Fibroblast of skin of back (primary cell): ENCODE measurements at regions not wholly inside any gene's neighbourhood (a gene's known extent, or its start where the extent isn't known, plus 50 kb on each side); places are given as distances from the start of the nearest gene placed in this dataset.

Experiments
- DNase-seq: peaks from one replicate; pipeline ENCODE4 v3.0.0-alpha.2; 2013

DNA sequence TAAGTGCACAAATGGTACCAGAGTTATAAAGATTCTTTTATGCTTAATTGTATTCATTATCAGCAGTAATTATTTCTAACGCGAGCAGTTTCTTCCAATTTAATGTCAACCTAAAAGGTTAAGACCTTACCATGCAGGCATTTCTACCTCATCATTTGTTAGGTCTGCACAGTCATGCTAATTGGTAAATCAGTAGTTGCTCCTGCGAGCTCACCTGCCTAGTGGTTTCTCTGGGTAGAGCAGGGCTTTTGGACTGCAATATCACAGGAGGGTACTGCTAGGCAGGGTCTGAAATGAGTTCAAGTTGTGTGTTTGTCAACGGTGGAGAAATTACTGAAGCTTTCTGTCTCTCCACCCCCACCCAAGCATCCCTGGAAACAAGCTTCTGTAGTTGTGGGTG is 558.5 kb upstream of the MGMT start:
- DNase-seq, result no peak

DNA sequence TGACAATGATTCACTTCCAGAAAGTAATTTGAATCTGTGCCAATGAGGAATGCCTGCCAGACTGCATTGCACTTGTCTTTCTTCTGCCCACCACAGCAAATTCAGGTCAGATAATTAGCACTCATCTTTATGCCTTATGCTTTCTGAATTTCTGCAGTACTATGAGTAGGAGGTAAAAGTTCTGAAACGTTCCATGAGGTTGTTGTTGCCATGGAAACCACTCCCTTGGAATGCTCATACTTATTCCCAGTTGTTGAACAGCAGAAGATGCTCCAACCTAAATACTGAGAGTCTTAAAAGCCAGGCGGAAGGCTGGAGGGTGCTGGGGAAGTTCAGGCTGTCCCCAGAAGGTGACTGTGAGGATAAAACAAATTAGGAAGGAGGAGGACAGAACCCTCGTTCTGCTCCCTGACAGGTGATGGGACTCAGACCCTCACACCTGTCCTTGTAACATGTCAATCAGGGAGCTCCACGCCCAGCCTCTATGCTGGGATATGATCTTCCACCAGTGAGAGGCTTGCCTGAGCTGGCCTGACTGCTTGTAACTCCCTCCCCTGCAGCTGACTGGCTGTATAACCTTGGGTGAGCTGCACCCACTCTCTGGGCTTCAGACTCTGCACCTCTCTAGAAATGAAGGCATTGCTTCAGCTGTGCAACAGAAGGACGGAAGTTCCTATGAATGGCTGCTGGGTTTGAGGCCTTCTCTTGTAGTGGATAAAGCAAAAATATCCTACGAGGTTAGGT is 554.3 kb upstream of the MGMT start:
- no peak for DNase-seq

DNA sequence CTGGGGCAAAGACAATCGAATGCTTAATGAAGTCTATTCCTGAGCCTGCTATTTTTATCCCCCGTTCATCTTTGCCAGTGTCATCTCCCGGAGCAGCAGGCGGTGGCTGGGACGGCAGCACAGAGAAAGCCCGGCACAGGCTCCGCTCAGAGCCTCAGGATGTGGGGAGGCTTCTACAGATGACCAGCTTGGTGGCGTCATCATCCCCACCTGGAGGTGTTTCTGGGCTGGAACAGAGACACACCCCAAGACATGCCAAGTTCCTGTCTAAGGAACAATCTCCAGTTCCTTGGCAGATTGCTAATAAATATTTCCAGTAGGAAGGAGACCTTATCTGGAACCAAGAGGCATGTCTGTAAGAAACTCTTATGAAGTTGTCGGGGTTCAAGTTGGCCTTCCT is 552.4 kb upstream of the MGMT start:
- DNase-seq, result no peak

DNA sequence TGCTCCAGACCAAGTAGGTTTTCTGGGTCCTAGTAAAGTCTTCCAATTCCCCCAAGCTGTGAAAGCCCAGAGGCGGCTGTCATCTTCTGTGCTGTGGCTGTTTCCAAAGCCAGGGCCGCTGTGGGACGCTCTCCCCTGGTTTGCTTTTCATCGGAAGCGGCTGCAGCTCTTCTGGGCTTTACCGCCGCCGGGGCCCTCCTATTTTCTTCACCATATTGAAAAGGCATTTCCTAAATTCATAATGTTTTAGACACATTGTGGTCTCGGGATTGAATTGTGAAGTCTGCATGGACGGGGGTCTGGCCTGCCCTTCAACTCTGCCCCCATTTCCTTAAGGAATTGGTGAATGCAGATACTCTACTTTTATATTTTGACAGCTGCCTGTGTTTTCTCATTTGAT is 551.4 kb upstream of the MGMT start:
- no peak for DNase-seq

DNA sequence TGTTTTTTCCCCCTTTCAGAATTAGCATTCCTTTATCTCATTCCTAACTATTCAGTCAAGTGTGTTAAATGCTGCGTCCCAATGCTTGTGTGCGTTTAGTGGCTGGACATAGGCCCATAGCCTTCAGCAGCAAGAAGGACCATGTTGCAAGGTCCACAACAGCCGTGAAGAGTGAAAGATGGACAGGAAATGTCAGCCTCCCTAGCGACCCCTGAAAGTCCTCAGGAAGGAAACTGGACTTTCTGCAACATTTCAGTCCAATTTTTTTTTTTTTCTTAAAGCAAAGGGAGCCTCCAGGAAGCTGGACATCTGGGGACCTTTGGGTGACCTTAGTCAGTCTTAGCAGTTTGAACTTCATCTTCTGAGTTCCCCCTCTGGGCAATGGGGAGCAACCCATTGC is 550.7 kb upstream of the MGMT start:
- no peak for DNase-seq

DNA sequence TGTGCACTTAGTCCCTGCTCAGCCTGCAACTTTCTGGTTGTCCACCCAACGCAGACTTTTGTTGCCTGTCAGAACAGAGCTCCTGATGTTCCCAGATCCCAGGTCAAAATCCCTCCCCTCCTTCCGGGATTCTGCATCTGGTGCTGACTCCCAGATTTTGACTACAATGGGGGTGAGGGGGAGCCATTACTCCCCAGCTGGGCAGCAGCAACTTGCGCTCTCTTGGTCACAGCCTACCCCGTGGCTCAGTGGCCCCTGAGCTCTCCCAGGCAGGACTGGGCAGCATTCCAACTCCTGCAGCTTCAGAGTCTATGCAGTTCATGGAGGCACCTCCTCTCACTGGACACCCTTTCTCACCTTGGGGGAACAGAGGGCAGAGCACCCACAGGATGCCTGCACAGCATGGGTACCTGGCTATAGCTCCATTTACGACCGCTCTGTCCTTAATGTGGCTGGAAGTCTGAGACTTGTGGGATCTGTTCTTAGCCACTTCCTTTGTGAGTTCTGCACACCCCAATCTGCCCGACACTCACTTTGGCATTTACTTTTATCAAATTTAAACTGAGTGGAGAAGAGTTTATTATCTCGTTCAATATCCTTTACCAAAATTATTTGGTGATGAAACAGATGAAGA is 545.5 kb upstream of the MGMT start:
- DNase-seq, result no peak

DNA sequence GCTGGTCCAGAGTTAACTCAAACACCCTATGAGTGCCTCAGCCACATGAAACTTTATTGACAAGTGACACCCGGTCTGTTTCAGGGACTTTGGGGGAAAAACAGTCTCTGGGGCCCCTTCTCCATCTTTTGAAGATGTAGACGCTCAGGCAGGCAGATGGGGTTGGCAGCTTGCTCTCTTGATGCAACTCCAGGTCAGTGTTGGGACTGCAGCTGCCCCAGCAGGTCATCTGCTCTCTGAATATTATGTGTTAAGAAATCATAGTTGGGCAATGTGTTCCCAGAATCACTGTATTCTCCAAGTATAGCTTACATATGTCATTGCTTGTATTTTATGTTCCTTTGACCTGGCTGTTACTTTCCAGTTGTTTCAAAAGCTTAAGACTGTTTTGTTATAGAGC is 544.9 kb upstream of the MGMT start:
- DNase-seq, result no peak

DNA sequence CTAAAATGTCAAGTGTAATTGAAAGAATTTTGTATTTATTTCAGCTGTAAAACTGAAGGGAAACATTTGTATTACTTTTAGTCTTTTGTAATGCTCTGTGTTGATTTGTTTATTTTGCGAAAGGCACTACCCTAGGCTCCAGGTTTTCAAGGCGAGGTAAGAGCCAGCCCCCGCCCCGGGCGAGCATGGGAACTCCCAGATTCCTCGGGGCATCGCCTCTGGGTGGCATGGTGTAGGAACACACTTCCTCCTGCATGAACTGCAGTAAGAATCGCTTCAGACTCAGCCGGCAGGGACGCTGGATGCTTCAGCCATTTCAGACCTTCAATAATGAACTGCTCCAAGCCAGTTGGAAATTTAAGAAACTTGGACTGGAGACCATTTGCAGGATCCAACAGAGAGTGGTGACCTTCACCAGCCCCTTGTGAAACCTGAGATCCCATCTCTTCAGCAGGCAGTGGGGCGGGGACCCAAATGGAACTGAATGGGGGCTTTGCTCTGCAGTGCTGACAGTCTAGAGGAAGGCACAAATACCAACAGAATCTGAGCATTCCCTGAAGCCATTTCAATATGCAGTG is 544.3 kb upstream of the MGMT start:
- no peak for DNase-seq

DNA sequence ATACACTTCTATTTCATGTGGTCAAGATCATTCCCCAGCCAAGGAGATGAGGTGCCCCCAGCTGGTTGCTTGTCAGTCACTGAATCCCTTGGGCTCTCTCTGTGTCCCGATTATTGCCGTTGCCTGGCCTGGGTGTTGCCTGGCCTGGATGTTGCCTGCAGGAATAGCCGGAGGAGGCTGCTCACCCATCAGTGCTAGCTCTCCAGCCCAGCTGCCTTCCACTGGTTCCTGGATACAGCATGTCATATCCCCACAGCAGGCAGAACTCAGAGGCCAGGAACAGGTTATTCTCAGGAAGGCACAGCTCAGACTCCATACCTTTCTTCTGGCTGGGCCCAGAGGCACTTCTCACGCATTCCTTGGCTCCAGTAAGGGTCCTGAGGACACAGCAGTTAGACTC is 542.1 kb upstream of the MGMT start:
- no peak for DNase-seq

DNA sequence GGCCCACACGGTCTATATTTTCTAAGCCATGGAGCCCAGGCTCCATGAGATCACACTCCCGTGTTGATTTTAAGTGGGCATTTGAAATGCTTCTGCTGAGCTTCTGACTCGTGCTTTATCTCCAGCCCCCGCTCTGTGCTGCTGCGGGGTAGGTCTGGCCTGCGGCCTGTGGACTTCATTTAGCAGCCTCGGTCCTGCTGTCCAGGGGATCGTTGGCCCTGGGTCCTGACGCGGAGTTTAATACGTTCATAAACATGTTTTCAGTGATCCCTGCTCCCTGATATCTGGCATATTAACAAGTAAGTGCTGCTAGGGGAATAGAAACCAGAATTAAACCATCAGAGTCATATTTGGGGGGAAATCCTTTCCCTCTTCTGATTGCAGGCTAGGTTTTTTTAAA is 540.3 kb upstream of the MGMT start:
- DNase-seq, result no peak

DNA sequence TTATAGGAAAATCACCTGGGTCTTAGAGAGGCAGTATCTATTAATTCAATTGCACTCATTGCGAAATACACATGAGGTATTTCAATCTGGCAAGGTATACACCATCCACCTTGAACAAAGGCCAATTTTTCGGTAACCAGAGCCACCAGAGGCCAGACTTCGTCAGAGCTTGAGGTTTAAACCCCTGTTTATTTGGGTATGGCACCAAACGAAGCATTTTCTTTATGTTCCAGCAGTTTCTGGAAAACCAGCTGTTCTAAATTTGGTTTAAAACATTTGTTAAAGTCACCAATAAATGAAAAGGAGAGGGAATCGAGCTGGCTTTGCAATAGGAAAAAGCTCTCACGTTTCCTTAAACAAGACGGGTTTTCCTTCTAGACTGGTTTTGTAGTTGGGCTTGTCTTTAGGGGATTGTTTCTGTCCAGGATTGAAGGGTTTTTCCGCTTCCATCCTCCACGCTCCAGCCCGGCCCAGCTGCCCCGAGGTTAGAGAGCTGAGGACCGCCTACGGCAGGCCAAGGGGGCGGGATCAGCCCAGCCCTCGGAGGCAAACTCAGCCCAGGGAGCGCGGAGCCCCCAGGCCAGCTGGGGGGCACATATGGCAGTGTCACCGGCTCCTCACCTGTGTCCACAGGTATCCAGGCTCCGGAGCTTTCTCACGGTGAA is 539.4 kb upstream of the MGMT start:
- no peak for DNase-seq

DNA sequence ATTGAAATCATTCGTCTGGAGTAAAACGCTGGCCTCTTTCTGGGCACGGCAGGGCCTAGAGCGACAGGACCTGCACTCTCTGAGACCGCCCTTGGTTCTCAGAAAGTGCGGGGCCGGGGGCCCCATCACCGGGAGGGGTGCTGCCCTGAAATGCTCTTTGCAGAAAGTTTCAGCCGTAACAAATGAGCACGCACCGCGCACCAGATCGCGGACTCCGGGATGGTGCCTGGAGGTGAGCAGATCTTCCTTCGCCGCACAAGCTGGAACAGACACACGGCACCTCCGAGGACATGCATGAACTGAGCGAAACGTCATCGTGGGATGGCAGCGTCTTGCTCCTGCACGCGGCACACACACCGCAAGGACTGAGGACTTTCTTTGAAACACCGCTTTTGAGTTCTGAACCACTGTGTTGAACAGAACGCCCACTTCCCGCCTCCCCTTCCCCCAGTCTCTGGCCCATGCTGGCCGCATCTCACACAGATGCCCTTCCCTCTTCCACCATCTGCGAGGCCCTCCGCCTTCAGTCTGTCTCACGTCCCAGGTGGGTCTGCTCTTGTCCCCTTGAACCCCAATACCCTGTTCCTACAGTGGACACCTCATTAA is 538.7 kb upstream of the MGMT start:
- no peak for DNase-seq

DNA sequence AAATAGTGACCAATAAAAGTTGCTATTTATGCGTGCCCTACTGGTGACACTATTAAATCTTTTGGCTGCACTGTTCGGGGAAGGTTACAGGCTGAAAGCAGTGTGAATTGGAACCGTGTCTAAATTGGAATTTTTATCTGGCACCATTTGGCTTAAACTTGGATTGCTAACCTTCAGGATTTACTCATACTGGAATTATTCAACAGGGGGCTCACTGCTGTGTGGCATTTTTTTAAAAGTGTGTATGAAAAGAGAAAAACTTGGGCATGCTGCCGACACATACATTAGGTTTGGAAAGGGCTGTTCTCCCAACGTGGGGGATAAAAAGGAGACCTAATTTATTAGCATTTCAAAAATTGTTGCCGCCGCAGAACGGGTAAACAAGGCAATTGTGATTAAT is 537.9 kb upstream of the MGMT start:
- no peak for DNase-seq

DNA sequence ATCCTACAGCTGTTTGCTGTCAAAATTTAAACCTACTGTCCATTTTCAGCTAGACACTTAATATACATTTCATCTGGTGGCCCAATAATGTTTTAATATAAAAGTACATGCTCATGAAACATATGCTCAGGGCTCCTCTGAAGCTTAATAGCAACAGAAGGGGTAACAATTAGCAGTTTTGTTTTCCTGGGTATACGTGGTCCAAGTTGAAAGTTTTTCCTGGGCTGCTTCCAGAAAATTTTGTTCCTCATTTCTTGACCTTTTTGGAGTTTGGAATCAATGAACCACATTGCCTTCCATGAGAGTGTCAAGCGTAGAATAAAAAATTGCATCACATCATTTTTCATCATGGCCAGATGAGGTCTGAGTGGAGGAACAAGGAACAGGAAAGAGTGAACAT is 537.3 kb upstream of the MGMT start:
- no peak for DNase-seq

DNA sequence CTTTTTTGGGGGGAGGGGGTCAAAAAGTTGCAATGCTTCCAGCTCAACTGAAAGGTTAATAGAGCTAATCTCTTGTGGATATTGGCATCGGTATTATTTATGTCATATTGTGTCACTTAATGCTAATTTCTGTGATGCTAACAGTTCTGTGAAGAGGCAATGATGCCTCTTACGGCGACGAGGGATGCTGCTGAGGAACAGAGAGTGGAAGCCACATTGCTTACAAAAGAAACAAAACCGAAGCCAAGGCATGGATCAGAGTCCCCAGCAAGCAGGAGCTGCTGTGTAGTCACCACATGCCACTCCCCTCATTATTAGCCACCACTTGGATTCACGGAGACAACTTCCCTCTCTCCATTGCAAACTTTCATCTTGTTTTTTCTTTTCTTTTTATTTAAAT is 536.5 kb upstream of the MGMT start:
- DNase-seq, result no peak

DNA sequence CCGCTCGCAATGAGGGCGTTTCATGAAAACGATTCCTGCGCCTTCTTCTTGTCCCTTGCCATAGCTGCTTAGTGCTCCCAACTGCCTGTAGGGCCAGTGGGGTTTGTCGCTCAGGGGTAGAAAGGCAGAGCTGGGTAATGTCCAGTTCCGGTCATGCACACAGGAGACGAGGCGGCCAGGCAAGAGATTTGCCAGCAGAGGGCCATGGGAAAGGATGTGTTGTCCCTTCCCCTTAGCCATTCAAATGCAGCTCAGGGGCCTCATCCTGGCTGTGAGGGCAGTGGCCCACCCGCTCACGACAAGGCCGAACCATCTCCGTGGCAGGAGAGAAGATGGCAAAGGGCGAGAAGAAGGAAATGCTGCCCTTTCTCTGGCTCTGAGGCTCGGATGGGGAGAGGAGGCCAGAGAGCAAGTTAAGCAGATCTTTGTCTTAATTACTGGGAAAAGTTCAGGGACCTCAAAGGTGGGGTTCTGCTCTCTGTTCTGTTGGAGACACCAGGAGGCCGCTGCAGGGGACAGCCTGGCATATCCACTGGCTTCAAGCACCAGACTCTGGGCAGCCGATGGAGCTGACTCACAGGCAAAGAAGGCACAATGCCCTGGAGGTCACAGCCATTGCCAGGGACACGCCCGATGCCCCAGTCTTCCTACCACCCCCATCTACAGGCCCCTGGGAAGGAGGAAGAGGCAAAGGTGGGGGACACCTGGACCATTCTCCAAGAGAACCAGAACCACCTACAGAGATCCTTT is 534.8 kb upstream of the MGMT start:
- DNase-seq, result no peak

DNA sequence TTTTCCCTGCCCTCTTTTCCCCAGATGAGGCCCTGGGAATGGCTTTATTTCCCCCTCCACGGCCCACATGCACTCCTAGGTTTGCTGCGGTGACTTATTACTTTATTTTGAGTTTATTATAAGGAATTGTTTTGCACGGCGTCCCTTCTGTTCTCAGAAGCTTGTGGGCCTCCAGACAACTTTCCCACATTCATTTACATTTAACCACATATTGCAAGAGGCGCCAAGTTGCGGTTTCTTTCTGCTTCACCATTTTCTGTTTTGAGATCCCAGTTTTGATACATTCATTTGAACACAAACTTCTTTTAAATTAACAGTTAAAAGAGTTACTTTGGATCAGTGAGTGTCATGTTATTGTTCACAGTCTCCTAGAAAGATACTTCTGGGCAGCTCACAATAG is 532.5 kb upstream of the MGMT start:
- no peak for DNase-seq

DNA sequence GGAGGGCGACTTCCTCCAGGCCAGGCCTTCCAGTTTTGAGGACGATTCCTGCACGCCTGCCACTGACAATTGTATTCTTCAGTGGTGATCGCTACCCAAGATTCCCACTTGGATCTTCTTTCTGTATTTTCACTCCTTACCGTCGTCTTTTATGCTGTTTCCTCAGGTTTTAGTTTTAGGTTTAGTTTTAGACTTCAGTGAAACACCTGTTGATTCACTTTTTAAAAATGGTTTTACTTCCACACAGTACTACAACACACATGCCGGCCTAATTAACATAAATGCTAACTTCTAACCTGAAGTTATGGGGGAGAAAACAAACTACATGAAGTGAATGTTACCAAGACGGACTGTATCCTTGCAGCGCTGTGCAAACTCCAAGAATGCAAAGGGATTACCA is 530.6 kb upstream of the MGMT start:
- DNase-seq, result no peak

DNA sequence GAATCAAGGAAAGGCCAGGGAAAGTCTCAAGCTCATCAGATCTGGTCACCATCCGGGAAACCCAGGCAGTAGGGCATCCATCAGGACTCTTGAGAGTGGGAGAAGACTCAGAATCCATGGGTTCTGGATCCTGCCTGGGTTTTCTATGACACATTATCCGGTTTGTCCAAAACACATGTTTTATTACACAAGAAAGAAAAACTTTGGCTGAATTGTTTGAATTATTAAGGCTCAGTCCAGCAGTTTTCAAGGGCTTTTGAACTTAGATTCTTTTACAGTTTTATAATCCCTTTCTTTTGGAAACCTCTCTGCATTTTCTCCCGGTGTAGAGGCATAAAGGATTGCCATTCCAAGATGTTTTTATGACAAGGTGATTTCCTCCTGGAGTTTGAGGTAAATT is 528.5 kb upstream of the MGMT start:
- DNase-seq, result no peak

DNA sequence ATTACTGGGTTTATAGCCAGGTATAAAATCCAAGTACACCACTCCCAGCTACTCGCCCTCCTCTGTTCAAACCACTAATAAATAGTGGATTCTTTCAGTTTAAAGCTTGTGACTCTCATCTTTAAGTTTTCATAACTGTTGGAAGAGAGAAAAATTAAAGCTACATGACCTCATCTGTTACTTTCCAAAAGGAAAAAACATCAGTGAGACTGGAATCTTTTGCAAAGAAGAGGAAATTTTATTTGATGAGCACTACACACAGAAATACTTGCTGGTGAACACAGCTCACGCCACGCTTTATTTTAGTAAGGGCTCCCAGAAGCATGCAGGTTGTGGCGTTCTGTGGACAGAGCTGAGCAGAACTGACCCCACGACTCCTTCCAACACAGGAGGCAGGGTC is 527.0 kb upstream of the MGMT start:
- DNase-seq, result no peak

DNA sequence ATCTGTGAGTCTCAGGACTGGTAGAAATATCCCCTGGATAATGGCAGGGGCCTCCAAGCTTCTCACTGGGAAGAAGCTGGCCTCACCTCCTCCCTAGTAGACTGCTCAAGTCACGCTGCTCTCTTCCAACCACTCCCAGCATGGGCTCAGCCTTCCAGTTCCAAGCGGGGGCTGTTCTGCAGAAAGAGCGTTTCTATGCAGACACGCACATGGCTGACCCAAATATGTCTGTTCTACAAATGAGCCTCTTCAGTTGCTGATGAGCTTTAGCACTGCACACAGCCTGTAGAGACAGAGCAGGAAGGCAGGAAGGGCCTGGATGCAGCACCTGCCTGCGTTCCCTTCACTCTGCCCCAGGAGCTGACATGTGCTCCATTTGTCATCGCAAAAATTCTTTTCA is 523.9 kb upstream of the MGMT start:
- no peak for DNase-seq

DNA sequence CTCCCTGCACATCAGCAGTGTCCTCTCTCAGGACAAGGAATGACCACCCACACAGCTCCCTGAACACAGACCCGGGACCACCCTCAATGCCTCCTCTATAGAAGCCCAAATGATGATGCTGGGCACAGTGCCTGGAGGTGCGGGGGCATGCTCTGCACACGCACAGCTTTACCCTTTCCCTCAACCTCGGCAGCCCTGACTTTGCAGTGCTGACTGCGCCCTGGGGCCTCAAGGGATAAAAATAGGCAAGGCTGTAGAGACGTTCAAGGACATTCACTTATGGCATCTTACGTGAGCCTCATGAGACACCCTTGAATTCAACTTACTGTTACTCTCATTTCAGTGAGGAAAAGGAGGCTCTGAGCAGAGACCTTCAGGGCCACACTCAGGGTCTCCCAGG is 521.6 kb upstream of the MGMT start:
- DNase-seq, result no peak
